ENCODE measurements at regions not wholly inside any gene's neighbourhood (a gene's known extent, or its start where the extent isn't known, plus 50 kb on each side); places are given as distances from the start of the nearest gene placed in this dataset.
"Not testable (repeated sequence)": the region's sequence is repeated elsewhere in the genome, so short reads cannot be mapped to it uniquely, and the experiment has no call there.

DNA sequence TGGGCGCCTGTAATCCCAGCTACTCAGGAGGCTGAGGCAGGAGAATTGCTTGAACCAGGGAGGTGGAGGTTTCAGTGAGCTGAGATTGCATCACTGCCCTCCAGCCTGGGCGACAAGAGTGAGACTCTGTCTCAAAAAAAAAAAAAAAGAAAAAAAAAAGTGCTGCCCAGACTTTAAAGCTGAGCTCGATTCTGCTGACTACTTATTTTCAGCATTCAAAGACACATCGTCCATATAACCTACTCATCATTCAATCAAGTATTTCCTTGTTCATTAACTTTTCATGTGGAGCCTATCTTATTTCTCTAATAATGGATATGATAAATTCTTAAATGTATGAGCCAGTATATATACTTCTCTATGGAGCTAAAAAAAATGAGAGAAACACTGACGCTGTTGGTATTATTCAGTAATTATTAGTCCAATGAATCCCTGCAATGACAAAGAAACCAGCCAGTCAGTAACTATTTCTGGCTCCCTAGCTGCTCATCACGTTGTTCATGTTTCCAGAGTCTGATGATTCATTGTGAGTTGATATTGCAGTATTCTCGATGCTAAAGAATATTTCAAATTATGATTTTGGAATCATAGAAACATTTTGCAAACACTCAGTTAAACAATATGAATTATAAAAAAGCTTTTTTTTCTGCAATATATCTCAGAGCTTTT lies 111.9 kb downstream of the RAP2B start:
- TF ChIP-seq, protein P1, sequence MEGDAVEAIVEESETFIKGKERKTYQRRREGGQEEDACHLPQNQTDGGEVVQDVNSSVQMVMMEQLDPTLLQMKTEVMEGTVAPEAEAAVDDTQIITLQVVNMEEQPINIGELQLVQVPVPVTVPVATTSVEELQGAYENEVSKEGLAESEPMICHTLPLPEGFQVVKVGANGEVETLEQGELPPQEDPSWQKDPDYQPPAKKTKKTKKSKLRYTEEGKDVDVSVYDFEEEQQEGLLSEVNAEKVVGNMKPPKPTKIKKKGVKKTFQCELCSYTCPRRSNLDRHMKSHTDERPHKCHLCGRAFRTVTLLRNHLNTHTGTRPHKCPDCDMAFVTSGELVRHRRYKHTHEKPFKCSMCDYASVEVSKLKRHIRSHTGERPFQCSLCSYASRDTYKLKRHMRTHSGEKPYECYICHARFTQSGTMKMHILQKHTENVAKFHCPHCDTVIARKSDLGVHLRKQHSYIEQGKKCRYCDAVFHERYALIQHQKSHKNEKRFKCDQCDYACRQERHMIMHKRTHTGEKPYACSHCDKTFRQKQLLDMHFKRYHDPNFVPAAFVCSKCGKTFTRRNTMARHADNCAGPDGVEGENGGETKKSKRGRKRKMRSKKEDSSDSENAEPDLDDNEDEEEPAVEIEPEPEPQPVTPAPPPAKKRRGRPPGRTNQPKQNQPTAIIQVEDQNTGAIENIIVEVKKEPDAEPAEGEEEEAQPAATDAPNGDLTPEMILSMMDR (IDR thresholded peaks at IDR 0.05; ENCODE audit: insufficient read depth, low read length, poor library complexity, severe bottlenecking): no peak
- H3K4me3 ChIP-seq (ENCODE audit: low read depth, low read length): no peak overlapping the region
- no peaks in the 10 kb centered on the region for H3K36me3 ChIP-seq (ENCODE audit: control insufficient read depth, insufficient read depth, low read length)
- H3K27me3 ChIP-seq (ENCODE audit: control insufficient read depth, insufficient read depth, low read length): no peaks in the 10 kb centered on the region
- no peak for DNase-seq (ENCODE audit: low read depth)

DNA sequence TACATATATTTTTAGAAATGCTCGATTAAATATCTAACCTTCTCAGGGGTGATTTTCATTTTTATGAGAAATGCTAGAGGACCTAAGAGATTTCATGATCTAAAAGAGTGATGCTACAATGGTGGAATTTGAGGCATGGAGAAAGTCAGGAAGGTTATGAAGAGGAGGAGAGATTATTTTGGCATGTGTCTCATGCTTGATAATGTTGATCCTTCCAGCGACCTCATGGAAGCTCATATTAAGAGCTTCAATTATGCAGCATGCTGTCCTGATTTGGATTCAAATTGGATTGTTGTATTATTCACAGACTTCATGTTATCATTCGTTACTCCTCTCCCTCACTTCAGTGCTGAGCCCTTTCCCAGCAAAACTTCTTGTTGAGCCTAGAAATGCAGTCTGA lies 112.5 kb downstream of the RAP2B start:
- Histone ChIP-seq H3K36me3 (ENCODE audit: control insufficient read depth, insufficient read depth, low read length) (no peaks in the 10 kb centered on the region), H3K4me3 (ENCODE audit: low read depth, low read length) (no peak overlapping the region), H3K27me3 (ENCODE audit: control insufficient read depth, insufficient read depth, low read length) (no peaks in the 10 kb centered on the region)
- TF ChIP-seq, protein P1 (IDR thresholded peaks at IDR 0.05; ENCODE audit: insufficient read depth, low read length, poor library complexity, severe bottlenecking): no peak
- no peak for DNase-seq (ENCODE audit: low read depth)

DNA sequence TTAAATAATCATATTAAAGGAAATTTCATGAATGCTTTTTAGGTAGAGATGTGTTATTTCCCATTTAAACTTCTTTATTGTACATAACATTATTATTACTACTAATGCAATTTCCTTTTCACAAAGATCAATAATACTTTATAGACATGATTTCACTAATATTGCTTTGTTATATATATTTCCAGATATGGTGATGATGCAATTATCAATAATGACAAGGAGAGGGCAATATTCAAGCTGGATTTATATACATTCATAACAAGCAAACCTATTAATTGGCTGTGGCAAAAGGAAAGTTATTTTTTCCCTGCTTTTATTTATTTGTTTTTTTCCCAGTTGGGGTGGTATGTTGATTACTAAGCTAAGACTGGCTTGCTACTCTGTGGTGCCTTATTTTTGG lies 113.5 kb downstream of the RAP2B start:
- H3K4me3 ChIP-seq (ENCODE audit: low read depth, low read length): no peak overlapping the region
- TF ChIP-seq, protein P1 (IDR thresholded peaks at IDR 0.05; ENCODE audit: insufficient read depth, low read length, poor library complexity, severe bottlenecking): no peak
- H3K36me3 ChIP-seq (ENCODE audit: control insufficient read depth, insufficient read depth, low read length): no peaks in the 10 kb centered on the region
- no peaks in the 10 kb centered on the region for H3K27me3 ChIP-seq (ENCODE audit: control insufficient read depth, insufficient read depth, low read length)
- no peak for DNase-seq (ENCODE audit: low read depth)

DNA sequence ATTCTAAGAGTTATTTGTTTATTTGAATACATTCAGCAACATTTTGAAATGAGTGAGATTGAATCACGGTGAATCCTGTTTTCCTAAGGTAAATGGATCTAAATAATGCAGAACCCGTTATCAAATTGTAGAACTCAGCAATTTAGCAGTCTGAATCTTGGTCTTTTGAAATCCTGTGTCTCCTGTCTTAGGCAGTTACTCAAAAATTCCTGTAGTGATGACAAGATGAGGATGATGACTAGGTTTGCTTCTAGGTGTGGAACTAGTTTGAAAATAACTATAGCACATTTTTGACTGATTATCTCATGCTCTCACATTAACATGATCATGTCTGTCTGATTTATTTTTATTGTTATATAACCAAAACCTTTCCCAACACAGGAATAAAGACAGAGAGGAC lies 115.0 kb downstream of the RAP2B start:
- Histone ChIP-seq H3K36me3 (ENCODE audit: control insufficient read depth, insufficient read depth, low read length) (no peaks in the 10 kb centered on the region), H3K4me3 (ENCODE audit: low read depth, low read length) (no peak overlapping the region), H3K27me3 (ENCODE audit: control insufficient read depth, insufficient read depth, low read length) (no peaks in the 10 kb centered on the region)
- TF ChIP-seq, protein P1 (IDR thresholded peaks at IDR 0.05; ENCODE audit: insufficient read depth, low read length, poor library complexity, severe bottlenecking): no peak
- no peak for DNase-seq (ENCODE audit: low read depth)

DNA sequence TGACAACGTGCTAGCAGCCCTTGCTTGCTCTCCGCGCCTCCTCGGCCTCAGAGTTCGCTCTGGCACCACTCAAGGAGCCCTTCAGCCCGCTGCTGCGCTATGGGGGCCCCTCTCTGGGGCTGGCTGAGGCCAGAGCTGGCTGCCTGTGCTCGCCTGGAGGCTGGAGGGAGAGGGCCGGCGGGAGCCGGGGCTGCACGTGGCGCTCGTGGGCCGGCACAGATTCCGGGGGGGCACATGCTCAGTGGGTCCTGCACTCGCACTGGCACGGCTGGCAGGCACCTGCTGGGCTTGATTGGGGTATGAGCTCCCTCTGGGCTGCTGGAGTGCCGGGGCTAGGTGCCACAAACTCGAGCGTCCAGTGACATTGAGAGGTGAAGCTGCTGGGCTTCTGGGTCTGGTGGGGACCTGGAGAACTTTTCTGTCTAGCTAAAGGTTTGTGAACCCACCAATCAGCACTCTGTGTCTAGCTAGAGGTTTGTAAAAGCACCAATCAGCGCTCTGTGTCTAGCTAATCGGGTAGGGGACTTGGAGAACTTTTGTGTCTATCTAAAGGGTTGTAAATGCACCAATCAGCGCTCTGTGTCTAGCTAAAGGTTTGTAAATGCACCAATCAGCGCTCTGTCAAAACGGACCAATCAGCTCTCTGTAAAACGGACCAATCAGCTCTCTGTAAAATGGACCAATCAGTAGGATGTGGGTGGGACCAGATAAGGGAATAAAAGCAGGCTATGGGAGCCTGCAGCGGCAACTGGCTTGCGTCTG lies 119.4 kb downstream of the RAP2B start:
- not testable (repeated sequence) for H3K4me3 ChIP-seq (ENCODE audit: low read depth, low read length); H3K27me3 ChIP-seq (ENCODE audit: control insufficient read depth, insufficient read depth, low read length); DNase-seq (ENCODE audit: low read depth); H3K36me3 ChIP-seq (ENCODE audit: control insufficient read depth, insufficient read depth, low read length)

DNA sequence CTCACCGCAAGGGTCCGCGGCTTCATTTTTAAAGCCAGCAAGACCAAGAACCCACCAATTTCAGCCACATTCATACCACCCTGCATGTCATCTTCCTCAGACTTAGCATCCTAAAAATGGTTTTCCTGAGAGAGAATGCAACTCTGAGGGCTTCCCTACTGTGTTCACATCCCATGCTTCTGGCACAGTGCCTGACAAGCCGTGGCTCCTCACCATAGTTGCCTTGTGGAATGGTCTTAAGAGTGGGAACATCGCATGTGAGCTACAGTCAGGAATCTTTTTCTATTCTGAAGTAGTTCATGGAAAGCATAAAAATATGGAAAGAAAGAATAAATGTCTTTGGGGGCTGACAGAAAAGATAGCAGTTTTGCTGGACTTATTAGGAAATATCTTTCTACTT lies 120.3 kb downstream of the RAP2B start:
- H3K36me3 ChIP-seq (ENCODE audit: control insufficient read depth, insufficient read depth, low read length): no peaks in the 10 kb centered on the region
- TF ChIP-seq, protein P1 (IDR thresholded peaks at IDR 0.05; ENCODE audit: insufficient read depth, low read length, poor library complexity, severe bottlenecking): no peak
- no peaks in the 10 kb centered on the region for H3K27me3 ChIP-seq (ENCODE audit: control insufficient read depth, insufficient read depth, low read length)
- no peak overlapping the region for H3K4me3 ChIP-seq (ENCODE audit: low read depth, low read length)
- no peak for DNase-seq (ENCODE audit: low read depth)

All from kidney epithelial cell (primary cell).